ENCODE measurements at regions not wholly inside any gene's neighbourhood (a gene's known extent, or its start where the extent isn't known, plus 50 kb on each side); places are given as distances from the start of the nearest gene placed in this dataset.

DNA sequence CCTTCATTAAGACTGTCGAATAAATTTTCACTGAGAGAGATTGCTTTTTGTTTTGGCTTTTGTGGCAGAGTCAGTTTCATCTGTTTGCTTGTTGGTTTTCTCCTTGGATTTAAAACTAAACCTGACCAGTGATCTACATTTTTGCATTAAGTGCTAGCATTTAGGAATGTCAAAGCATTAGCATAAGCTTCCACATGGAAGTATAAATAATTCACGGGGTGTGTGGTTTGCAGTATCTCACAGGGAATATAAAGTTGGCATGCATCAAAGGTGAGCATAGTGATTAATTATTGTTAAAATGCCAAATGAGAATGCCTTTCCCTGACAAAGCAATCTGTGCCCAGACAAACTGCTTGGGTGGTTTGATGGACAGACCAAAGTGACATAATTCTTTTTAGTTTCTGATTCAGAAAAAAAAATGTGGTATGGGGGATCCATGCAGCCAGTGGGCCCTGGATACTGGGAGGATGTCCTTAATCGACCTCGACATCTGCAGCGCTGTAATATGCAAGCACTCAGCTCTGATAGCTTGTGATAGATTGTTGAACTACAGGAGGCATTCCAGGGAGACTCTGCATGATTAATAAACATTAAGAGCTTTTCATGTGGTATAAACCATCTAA, 339.3 kb upstream of the POM121L12 start:
- H3K27me3 ChIP-seq = no peaks in the 10 kb centered on the region
- no peak for TF ChIP-seq POLR2A (IDR thresholded peaks at IDR 0.05)
- TF ChIP-seq, protein P1, sequence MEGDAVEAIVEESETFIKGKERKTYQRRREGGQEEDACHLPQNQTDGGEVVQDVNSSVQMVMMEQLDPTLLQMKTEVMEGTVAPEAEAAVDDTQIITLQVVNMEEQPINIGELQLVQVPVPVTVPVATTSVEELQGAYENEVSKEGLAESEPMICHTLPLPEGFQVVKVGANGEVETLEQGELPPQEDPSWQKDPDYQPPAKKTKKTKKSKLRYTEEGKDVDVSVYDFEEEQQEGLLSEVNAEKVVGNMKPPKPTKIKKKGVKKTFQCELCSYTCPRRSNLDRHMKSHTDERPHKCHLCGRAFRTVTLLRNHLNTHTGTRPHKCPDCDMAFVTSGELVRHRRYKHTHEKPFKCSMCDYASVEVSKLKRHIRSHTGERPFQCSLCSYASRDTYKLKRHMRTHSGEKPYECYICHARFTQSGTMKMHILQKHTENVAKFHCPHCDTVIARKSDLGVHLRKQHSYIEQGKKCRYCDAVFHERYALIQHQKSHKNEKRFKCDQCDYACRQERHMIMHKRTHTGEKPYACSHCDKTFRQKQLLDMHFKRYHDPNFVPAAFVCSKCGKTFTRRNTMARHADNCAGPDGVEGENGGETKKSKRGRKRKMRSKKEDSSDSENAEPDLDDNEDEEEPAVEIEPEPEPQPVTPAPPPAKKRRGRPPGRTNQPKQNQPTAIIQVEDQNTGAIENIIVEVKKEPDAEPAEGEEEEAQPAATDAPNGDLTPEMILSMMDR (IDR thresholded peaks at IDR 0.05) = no peak
- WGBS, 2 donors = 34 to 52% methylated on average over 5 of the region's 5 CpGs

DNA sequence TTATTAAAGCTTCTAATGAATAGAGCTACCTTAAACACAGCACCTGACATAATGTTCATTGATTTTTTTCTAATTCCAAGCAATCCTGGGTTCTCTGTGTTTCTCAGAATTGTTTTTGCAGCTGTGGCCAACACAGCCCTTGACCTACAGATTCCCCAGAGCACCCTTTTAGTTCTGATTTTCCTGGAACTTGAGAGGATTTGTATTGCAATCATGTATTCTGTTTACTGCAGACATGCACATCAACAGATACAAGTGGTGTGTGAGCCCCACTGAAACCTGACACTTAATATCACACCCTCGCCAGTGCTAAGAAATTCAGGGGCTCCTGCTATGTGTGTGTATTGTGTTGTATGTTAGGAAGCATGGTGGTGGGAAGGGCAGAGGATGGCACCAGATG, 344.2 kb upstream of the POM121L12 start:
- no peak overlapping the region for H3K27ac ChIP-seq

More for the DNA sequence above, 339.3 kb upstream of the POM121L12 start:
- Histone ChIP-seq H3K4me1 (no peaks in the 10 kb centered on the region), H3K36me3 (ENCODE audit: low read depth, missing control alignments) (no peaks in the 10 kb centered on the region), H3K4me3 (no peak overlapping the region), H3K27ac (no peak overlapping the region), H3K9me3 (no peaks in the 10 kb centered on the region)
- intact Hi-C loops (cut with DNase I; ENCODE audit: low total_unique reads) = no loop called here
- no peak for DNase-seq

DNA sequence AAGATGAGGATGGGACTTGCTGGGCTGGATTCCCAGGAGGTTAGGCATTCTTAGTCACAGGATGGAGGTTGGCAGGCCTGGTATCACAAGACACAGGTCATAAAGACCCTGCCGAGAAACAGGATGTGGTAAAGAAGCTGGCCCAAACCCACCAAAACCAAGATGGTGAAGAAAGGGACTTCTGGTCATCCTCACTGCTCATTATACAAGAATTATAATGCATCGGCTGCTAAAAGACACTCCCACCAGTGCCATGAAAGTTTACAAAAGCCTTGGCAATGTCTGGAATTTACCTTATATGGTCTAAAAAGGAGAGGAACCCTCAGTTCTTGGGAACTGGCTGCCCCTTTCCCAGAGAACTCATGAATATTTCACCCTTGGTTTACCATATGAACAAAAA, 345.5 kb upstream of the POM121L12 start:
- no peaks in the 10 kb centered on the region for H3K4me1 ChIP-seq
- no peaks in the 10 kb centered on the region for H3K9me3 ChIP-seq
- no peak for DNase-seq
- WGBS, 2 donors = 62 to 79% methylated on average over 2 of the region's 2 CpGs
- H3K27me3 ChIP-seq = no peaks in the 10 kb centered on the region
- TF ChIP-seq, protein P1 (IDR thresholded peaks at IDR 0.05) = no peak
- TF ChIP-seq POLR2A (IDR thresholded peaks at IDR 0.05) = no peak
- no peak overlapping the region for H3K27ac ChIP-seq
- intact Hi-C loops (cut with DNase I; ENCODE audit: low total_unique reads) = no loop called here
- no peaks in the 10 kb centered on the region for H3K36me3 ChIP-seq (ENCODE audit: low read depth, missing control alignments)
- H3K4me3 ChIP-seq = no peak overlapping the region

More for the DNA sequence above, 344.2 kb upstream of the POM121L12 start:
- DNase-seq = no peak
- no peaks in the 10 kb centered on the region for H3K36me3 ChIP-seq (ENCODE audit: low read depth, missing control alignments)
- no peaks in the 10 kb centered on the region for H3K27me3 ChIP-seq
- H3K9me3 ChIP-seq = no peaks in the 10 kb centered on the region
- 58 to 59% methylated on average over 1 of the region's 1 CpG for WGBS, 2 donors
- TF ChIP-seq, protein P1 (IDR thresholded peaks at IDR 0.05) = no peak
- TF ChIP-seq POLR2A (IDR thresholded peaks at IDR 0.05) = no peak
- H3K4me3 ChIP-seq = no peak overlapping the region
- intact Hi-C loops (cut with DNase I; ENCODE audit: low total_unique reads) = no loop called here
- H3K4me1 ChIP-seq = no peaks in the 10 kb centered on the region

DNA sequence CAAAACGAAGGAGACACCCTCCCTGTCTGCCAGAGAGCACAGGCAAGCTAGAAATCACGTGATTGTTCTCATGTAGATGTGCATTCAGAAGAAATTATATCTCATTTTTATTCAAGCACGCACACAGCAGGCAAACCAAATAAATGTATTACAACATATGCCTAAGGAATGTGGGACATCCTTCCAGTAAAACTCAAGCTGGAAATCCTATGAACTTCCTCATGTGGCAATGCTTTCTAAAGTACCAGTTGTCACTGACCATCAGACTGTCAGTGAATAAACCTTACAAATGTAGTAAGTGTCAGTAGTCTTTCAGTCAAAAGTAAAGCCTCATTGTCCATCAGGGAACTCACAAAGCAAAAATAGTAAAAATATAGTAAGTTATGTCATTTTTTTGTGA, 350.1 kb upstream of the POM121L12 start:
- H3K4me3 ChIP-seq = no peak overlapping the region
- no peak overlapping the region for H3K27ac ChIP-seq
- H3K27me3 ChIP-seq = no peaks in the 10 kb centered on the region
- H3K9me3 ChIP-seq = no peaks in the 10 kb centered on the region
- no peak for TF ChIP-seq POLR2A (IDR thresholded peaks at IDR 0.05)
- TF ChIP-seq, protein P1 (IDR thresholded peaks at IDR 0.05) = no peak
- no peak for DNase-seq
- whole genome bisulfite sequencing, 2 donors = 66 to 75% methylated on average over 3 of the region's 3 CpGs
- intact Hi-C loops (cut with DNase I; ENCODE audit: low total_unique reads) = no loop called here
- no peaks in the 10 kb centered on the region for H3K36me3 ChIP-seq (ENCODE audit: low read depth, missing control alignments)
- H3K4me1 ChIP-seq = no peaks in the 10 kb centered on the region

DNA sequence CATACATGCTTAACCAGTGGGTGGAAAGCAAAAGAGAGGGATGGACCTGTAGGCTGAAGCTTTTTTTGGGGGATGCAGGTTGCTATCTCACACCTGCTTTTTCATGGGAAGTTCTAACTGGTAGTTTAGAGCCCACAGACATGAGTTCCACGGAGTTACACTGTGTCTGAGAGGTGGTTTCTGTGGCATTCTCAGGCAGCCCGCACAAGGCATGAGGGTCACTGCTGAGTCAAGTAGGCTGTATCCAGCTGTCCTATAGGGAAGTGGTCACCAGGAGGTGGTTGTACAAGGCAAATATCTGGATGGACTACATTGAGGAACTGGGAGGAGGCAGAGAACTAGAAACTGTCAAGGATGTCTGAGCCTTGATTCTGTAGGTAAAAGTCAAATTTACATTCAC, 351.0 kb upstream of the POM121L12 start:
- Histone ChIP-seq H3K27me3 (no peaks in the 10 kb centered on the region), H3K4me3 (no peak overlapping the region), H3K4me1 (no peaks in the 10 kb centered on the region), H3K27ac (no peak overlapping the region), H3K36me3 (ENCODE audit: low read depth, missing control alignments) (no peaks in the 10 kb centered on the region), H3K9me3 (no peaks in the 10 kb centered on the region)
- intact Hi-C loops (cut with DNase I; ENCODE audit: low total_unique reads) = no loop called here
- DNase-seq = no peak
- TF ChIP-seq, protein P1 (IDR thresholded peaks at IDR 0.05) = no peak
- TF ChIP-seq POLR2A (IDR thresholded peaks at IDR 0.05) = no peak
- WGBS, 2 donors = 94 to 100% methylated on average over 2 of the region's 2 CpGs

All from testis (tissue), 2 donors.